NCI-H128 (cell line): ENCODE measurements at regions not wholly inside any gene's neighbourhood (a gene's known extent, or its start where the extent isn't known, plus 50 kb on each side); places are given as distances from the start of the nearest gene placed in this dataset.
A peak's percentile ranks its signal among the peaks of the same experiment; 100 is the strongest.

Experiments used
- DNase-seq: peaks from one replicate; lab custom pipeline; 2025; ENCODE audit not compliant: unreplicated experiment; lab: John Stamatoyannopoulos, UW

GRCh38 chr21:16863908-16864307, 648.9 kb upstream of the CXADR start:
- DNase-seq = peak; percentile 35

DNA sequence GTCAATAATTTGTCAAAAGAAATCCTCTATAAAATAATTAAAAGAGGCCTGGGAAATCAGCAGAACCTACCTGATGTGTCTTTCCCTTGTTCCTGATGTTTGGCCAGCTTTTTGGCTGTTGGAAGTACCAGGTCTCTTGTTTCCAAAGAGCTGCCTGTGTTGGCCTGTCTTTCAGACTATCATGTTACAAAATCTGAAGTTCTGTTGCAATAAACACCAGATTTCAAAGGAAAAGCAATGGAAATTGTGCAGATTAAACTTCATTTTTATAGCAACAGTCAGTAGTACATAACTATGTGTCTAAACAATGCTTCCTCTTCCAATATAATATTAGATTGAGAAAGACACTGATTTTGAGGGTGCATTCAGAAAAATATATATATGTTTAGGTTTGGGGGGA, 647.2 kb upstream of the CXADR start:
- no peak for DNase-seq

- DNase-seq = no peak
Observed at GRCh38 chr21:16866851-16867250, 646.0 kb upstream of the CXADR start.

- DNase-seq = no peak
Observed at GRCh38 chr21:16870103-16870502, 642.7 kb upstream of the CXADR start.

DNA sequence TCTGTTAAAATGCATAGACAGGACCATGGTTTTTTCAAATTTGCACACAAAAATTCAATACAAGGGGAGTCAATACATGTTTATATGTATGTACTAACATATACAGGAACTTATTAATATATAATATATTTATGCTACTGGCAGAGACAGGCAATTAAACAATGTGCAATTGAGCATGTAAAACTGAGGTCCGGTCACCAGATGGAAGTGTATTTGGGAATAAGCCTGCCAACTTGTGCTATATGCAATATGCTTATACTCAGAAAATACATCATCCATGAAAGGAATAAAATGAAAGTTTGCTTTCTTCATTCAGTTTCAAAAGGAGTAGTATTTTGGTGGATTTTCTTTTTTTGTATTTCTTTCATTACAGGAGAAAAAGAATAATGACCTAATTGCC, 640.2 kb upstream of the CXADR start:
- DNase-seq = no peak

DNA sequence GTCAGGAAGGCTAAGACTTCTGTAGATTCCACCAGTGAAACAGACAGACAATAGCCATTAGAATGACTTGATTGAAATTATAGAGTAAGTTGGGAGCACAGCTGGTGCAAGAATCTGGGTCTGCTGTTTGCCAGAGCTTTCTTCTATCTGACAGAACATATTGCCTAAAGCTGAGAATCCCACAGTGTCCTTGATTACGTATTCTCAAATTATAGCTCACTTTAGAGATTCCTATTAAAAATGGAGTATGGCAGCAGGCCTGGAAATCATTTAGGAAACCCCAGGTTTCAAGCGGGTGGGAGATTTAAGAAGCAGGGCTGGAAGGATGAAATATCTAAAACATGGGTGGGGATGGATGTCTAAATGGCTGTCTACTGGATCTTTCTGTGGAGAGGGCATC, 639.7 kb upstream of the CXADR start:
- DNase-seq = no peak

GRCh38 chr21:16873596-16873995, 639.2 kb upstream of the CXADR start:
- DNase-seq = no peak

DNA sequence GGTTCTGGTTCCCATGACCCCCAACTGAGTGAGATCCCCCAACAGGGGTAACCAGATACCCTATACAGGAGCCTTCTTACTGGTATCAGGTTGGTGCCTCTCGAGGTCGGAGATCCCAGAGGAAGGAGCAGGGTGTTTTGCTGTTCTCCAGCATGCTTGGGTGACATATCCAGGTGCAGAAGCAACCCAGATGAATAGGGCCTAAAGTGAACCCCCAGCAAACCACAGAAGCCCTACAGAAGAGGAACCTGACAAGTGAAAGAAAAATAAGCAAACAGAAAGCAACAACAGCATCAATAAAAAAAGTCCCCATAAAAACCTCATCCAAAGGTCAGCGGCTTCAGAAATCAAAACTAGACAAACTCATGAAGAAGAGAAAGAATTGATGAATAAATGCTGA, 633.4 kb upstream of the CXADR start:
- DNase-seq = no peak

DNA sequence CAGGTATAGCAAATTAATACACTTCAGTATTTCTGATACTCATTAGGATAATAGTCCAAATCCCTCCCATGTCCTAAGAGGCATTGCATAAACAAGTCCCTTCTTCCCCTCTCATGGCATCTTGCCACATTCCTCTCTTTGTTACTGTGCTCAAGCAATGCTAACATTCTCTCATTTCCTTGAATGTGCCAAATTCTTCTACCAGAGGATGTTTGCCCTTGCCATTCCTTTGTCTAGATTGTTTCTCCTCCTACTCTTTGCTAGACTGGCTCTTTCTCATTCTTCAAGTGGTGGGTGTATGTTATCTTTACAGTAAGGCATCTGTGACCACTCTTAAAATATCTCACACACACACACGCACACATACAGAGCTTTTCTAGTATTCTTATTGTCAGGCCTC, 621.0 kb upstream of the CXADR start:
- DNase-seq = no peak

DNA sequence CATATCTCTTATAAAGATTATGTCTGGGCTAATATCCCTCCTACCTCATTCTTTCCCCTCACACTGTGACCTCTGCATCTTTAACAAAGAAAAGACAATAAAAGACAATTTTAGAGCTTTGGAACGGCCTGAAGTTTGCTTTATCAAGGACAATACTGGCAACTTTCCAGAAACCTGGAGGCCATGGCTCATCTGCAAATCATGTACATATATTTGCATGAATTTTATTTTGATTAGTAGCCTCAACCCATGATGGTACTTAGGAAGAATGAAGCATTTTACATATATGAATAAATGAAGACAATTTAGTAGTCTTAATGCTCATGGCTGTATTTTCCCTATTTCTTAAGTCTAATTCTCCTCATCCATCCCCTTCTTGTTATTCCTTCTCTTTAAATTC, 612.2 kb upstream of the CXADR start:
- no peak for DNase-seq

- DNase-seq = no peak
Observed at GRCh38 chr21:16908077-16908476, 604.8 kb upstream of the CXADR start.

- DNase-seq = no peak
Observed at GRCh38 chr21:16910435-16911165, 602.2 kb upstream of the CXADR start.

DNA sequence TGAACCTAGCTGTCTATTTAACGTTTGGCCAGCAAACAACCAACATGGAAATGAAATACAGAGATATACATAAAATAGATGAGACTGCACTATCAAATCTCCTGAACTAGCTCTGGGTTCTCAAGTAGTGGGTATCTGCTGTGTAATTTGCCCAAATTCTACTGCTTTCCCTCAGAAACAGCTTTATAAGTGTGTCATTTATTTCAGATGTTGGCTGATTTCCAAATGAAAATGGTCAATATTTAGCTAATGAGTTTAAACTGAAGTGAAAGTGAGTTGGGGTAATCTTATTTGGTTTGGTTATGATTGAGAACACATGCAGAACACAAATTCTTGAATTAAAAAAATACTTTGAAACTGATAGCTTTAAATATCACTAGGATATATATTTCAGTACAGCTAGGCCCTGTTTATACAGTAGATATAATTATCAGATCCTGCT, 601.7 kb upstream of the CXADR start:
- no peak for DNase-seq

DNA sequence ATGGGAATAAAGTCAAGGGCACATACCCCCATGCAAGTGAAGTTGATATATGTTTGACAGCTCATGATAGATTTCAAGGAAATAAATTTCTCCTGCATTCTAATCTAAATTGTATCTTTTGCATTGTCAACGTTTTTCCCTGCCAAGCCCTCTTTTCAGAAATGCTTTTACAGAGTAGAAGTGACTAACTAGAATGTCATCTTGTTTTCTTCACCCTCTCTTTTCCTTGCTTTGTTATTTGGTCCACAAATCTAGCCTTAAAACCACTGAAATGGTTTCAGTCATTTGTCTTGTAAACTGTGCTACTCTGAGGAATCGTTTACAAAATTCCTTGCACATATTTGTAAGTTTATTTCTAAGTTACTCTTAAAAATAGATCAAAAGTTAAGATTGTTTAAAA, 600.8 kb upstream of the CXADR start:
- DNase-seq = no peak

DNA sequence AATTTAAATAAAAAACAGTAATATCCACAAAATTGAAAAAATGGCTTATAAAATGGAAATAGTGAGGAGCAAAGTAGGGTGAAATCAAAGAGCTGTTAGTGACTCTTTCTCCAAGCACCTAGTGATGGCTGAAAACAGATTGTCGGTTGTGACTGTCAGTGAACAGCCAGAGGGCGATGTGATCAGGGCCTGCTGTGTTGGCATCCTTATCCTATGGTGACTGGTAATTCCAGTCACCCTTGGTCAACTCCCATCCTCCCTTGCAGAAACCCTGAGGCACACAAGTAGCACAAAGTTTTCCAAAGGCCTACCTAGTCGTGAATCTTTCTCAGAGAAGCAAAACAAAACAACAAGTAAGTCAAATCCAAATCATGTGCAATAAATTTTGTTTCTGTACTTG, 599.8 kb upstream of the CXADR start:
- DNase-seq = no peak

DNA sequence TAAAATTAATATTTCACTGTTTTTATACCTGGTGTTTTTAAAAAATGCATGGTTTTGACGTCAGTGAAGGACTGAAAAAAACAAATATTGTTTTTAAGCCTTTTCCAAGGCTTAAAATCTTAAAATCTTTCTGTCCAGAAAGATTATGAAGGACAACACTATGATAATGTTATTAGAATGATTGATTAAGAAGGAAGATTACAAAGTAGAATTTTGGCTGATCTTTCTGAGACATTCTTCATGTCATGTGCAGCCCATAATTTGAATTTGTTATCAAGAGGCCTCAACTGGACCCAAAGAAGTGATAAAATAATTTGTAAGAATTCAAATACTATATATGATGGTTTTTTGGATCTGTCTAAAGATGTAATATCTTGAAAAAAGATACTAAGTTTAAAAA, 584.4 kb upstream of the CXADR start:
- DNase-seq = no peak

- DNase-seq = no peak
Observed at GRCh38 chr21:16932314-16932713, 580.5 kb upstream of the CXADR start.

- DNase-seq = no peak
Observed at GRCh38 chr21:16942703-16943102, 570.1 kb upstream of the CXADR start.

- no peak for DNase-seq
Observed at GRCh38 chr21:16943231-16943630, 569.6 kb upstream of the CXADR start.

GRCh38 chr21:16945580-16945979, 567.3 kb upstream of the CXADR start:
- no peak for DNase-seq

DNA sequence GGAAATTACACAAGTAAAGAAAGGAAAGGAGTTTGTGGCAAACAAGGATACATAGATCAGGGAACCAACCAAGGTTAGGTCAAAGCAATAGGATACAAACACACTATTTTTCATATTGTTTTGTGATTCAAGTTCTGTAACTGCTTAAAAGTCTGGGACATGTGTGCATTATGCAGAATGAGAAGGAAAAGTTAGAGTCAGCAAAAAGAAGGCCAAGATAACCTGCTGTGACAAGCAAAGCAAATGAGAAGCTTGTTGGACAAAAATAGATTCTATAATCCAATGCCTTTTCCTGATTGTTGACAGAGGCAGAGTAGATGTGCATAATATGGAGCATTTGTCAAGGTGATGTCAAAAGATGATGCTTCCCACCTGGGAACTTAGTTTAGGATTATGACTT, 556.0 kb upstream of the CXADR start:
- DNase-seq = no peak

GRCh38 chr21:16965424-16965823, 547.4 kb upstream of the CXADR start:
- no peak for DNase-seq

- no peak for DNase-seq
Observed at GRCh38 chr21:16968436-16968835, 544.4 kb upstream of the CXADR start.
